ENCODE measurements at regions not wholly inside any gene's neighbourhood (a gene's known extent, or its start where the extent isn't known, plus 50 kb on each side); places are given as distances from the start of the nearest gene placed in this dataset.

DNA sequence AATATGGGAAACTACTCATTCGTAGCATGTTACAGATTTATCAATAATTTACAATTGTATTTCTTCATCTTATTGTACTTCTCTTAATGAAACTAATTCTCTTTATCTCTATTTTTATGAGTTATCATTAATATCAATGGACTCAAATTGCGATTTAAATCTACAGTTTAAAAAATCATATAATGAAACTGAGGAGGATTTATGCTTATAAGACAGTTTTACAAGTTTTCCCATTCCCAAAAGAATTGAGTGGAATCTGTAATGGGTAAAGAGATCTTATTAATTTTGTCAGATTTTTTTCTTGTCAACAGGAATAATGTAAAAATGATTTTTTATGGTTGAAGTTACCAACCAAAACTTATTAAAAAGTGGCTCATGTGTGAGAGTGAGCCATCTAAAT is 468.0 kb downstream of the METTL4 start:
- no peak overlapping the region for H3K27ac Mint-ChIP-seq
- DNase-seq (ENCODE audit: low spot score) (no peak), ATAC-seq (no peak)
- TF ChIP-seq, protein P1, sequence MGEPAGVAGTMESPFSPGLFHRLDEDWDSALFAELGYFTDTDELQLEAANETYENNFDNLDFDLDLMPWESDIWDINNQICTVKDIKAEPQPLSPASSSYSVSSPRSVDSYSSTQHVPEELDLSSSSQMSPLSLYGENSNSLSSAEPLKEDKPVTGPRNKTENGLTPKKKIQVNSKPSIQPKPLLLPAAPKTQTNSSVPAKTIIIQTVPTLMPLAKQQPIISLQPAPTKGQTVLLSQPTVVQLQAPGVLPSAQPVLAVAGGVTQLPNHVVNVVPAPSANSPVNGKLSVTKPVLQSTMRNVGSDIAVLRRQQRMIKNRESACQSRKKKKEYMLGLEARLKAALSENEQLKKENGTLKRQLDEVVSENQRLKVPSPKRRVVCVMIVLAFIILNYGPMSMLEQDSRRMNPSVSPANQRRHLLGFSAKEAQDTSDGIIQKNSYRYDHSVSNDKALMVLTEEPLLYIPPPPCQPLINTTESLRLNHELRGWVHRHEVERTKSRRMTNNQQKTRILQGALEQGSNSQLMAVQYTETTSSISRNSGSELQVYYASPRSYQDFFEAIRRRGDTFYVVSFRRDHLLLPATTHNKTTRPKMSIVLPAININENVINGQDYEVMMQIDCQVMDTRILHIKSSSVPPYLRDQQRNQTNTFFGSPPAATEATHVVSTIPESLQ (CRISPR knock-in tag; IDR thresholded peaks at IDR 0.05), result no peak
- no peak for TF ChIP-seq ELF4 (CRISPR knock-in tag; IDR thresholded peaks at IDR 0.05; ENCODE audit: low read depth)
- TF ChIP-seq, protein P2, sequence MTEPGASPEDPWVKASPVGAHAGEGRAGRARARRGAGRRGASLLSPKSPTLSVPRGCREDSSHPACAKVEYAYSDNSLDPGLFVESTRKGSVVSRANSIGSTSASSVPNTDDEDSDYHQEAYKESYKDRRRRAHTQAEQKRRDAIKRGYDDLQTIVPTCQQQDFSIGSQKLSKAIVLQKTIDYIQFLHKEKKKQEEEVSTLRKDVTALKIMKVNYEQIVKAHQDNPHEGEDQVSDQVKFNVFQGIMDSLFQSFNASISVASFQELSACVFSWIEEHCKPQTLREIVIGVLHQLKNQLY (CRISPR knock-in tag; IDR thresholded peaks at IDR 0.05), result no peak
- TF ChIP-seq SOX15 (CRISPR knock-in tag; IDR thresholded peaks at IDR 0.05), result no peak
- TF ChIP-seq SMAD4 (CRISPR knock-in tag; IDR thresholded peaks at IDR 0.05), result no peak
- TF ChIP-seq, protein P3, sequence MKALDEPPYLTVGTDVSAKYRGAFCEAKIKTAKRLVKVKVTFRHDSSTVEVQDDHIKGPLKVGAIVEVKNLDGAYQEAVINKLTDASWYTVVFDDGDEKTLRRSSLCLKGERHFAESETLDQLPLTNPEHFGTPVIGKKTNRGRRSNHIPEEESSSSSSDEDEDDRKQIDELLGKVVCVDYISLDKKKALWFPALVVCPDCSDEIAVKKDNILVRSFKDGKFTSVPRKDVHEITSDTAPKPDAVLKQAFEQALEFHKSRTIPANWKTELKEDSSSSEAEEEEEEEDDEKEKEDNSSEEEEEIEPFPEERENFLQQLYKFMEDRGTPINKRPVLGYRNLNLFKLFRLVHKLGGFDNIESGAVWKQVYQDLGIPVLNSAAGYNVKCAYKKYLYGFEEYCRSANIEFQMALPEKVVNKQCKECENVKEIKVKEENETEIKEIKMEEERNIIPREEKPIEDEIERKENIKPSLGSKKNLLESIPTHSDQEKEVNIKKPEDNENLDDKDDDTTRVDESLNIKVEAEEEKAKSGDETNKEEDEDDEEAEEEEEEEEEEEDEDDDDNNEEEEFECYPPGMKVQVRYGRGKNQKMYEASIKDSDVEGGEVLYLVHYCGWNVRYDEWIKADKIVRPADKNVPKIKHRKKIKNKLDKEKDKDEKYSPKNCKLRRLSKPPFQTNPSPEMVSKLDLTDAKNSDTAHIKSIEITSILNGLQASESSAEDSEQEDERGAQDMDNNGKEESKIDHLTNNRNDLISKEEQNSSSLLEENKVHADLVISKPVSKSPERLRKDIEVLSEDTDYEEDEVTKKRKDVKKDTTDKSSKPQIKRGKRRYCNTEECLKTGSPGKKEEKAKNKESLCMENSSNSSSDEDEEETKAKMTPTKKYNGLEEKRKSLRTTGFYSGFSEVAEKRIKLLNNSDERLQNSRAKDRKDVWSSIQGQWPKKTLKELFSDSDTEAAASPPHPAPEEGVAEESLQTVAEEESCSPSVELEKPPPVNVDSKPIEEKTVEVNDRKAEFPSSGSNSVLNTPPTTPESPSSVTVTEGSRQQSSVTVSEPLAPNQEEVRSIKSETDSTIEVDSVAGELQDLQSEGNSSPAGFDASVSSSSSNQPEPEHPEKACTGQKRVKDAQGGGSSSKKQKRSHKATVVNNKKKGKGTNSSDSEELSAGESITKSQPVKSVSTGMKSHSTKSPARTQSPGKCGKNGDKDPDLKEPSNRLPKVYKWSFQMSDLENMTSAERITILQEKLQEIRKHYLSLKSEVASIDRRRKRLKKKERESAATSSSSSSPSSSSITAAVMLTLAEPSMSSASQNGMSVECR (CRISPR knock-in tag; IDR thresholded peaks at IDR 0.05; ENCODE audit: borderline replicate concordance), result no peak
- no peak for TF ChIP-seq ZNF219 (CRISPR knock-in tag; IDR thresholded peaks at IDR 0.05; ENCODE audit: borderline replicate concordance)
- TF ChIP-seq SP1 (CRISPR knock-in tag; conservative IDR thresholded peaks at IDR 0.05), result no peak
- TF ChIP-seq ZNF416 (CRISPR knock-in tag; IDR thresholded peaks at IDR 0.05), result no peak
- no peak for TF ChIP-seq MXD4 (CRISPR knock-in tag; IDR thresholded peaks at IDR 0.05; ENCODE audit: borderline replicate concordance)
- no peak for TF ChIP-seq FOXK1 (CRISPR knock-in tag; IDR thresholded peaks at IDR 0.05)
- TF ChIP-seq, protein P4, sequence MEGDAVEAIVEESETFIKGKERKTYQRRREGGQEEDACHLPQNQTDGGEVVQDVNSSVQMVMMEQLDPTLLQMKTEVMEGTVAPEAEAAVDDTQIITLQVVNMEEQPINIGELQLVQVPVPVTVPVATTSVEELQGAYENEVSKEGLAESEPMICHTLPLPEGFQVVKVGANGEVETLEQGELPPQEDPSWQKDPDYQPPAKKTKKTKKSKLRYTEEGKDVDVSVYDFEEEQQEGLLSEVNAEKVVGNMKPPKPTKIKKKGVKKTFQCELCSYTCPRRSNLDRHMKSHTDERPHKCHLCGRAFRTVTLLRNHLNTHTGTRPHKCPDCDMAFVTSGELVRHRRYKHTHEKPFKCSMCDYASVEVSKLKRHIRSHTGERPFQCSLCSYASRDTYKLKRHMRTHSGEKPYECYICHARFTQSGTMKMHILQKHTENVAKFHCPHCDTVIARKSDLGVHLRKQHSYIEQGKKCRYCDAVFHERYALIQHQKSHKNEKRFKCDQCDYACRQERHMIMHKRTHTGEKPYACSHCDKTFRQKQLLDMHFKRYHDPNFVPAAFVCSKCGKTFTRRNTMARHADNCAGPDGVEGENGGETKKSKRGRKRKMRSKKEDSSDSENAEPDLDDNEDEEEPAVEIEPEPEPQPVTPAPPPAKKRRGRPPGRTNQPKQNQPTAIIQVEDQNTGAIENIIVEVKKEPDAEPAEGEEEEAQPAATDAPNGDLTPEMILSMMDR (IDR thresholded peaks at IDR 0.05), result no peak
- ChIA-PET CTCF (no interaction called here), POLR2A (no interaction called here)
- H3K36me3 Mint-ChIP-seq, result peaks cover 7% of the 10 kb centered on the region
- H3K4me3 Mint-ChIP-seq, result no peak overlapping the region
- no peaks in the 10 kb centered on the region for H3K27me3 Mint-ChIP-seq (ENCODE audit: low read depth)
- H3K4me1 Mint-ChIP-seq, result no peaks in the 10 kb centered on the region
- H3K9me3 Mint-ChIP-seq, result peaks cover 27% of the 10 kb centered on the region

DNA sequence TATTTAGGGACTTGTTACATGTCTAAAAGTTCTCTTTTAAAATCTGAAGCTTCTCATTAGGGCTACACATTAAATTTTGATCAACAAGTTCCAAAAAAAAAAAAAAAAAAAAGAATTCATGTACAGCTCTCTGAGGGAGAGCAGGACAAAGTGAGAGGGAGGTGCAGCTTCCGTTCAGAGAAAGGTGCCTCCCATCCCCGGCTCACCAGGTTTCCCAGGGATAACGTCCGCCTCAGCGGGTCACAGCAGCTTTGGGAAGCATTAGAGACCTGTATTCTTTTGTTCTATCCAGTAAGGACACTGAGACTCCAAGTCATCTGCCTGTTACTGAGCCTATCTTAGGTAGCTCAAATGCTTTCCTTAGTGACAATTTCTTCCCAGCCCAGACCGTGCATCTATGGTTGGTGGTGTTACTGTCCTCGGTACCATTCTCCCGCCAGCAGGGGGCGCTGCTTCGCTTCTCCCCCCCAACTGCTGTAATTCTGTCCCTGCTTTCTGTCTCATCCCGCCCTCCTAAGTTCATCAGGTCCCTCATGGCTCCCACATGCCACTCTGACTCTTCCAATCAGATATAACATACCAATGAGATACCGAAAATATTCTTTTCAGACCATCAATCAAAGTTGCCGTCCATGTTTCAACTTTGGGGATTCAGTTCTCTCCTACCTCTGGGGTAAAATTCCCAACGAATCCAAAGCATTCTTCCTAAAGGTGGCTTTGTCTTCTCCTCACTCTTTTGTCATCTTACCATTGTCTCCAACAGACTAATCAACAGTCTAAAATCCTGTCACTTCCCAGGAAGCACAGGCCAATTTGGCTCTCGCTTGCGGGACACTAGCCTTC is 466.5 kb downstream of the METTL4 start:
- Mint-ChIP-seq H3K27ac (no peak overlapping the region), H3K4me1 (no peaks in the 10 kb centered on the region), H3K9me3 (peaks cover 27% of the 10 kb centered on the region), H3K4me3 (no peak overlapping the region), H3K27me3 (ENCODE audit: low read depth) (no peaks in the 10 kb centered on the region), H3K36me3 (peaks cover 7% of the 10 kb centered on the region)
- DNase-seq (ENCODE audit: low spot score) (peak; percentile 68), ATAC-seq (peak; percentile 99)
- POLR2A ChIA-PET, result no interaction called here
- CTCF ChIA-PET, result interaction anchor here (0.6 to 3.1 kb wide), 36 partner anchors 8 to 443 kb away, joined by 3 to 44 read pairs (median 4); no protein-coding TSS in a partner anchor
- TF ChIP-seq, protein P5, sequence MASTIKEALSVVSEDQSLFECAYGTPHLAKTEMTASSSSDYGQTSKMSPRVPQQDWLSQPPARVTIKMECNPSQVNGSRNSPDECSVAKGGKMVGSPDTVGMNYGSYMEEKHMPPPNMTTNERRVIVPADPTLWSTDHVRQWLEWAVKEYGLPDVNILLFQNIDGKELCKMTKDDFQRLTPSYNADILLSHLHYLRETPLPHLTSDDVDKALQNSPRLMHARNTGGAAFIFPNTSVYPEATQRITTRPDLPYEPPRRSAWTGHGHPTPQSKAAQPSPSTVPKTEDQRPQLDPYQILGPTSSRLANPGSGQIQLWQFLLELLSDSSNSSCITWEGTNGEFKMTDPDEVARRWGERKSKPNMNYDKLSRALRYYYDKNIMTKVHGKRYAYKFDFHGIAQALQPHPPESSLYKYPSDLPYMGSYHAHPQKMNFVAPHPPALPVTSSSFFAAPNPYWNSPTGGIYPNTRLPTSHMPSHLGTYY (CRISPR knock-in tag; IDR thresholded peaks at IDR 0.05), result no peak
- TF ChIP-seq, protein P6, sequence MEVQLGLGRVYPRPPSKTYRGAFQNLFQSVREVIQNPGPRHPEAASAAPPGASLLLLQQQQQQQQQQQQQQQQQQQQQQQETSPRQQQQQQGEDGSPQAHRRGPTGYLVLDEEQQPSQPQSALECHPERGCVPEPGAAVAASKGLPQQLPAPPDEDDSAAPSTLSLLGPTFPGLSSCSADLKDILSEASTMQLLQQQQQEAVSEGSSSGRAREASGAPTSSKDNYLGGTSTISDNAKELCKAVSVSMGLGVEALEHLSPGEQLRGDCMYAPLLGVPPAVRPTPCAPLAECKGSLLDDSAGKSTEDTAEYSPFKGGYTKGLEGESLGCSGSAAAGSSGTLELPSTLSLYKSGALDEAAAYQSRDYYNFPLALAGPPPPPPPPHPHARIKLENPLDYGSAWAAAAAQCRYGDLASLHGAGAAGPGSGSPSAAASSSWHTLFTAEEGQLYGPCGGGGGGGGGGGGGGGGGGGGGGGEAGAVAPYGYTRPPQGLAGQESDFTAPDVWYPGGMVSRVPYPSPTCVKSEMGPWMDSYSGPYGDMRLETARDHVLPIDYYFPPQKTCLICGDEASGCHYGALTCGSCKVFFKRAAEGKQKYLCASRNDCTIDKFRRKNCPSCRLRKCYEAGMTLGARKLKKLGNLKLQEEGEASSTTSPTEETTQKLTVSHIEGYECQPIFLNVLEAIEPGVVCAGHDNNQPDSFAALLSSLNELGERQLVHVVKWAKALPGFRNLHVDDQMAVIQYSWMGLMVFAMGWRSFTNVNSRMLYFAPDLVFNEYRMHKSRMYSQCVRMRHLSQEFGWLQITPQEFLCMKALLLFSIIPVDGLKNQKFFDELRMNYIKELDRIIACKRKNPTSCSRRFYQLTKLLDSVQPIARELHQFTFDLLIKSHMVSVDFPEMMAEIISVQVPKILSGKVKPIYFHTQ (CRISPR knock-in tag; IDR thresholded peaks at IDR 0.05), result no peak
- TF ChIP-seq FOXK1 (CRISPR knock-in tag; IDR thresholded peaks at IDR 0.05) (no peak), IRF2 (CRISPR knock-in tag; IDR thresholded peaks at IDR 0.05; ENCODE audit: borderline replicate concordance, low read depth) (no peak)
- TF ChIP-seq, protein P1 (CRISPR knock-in tag; IDR thresholded peaks at IDR 0.05), result no peak
- TF ChIP-seq, protein P4 (IDR thresholded peaks at IDR 0.05), result peak; percentile 91

All from WTC11 (cell line).